ENCODE measurements at regions not wholly inside any gene's neighbourhood (a gene's known extent, or its start where the extent isn't known, plus 50 kb on each side); places are given as distances from the start of the nearest gene placed in this dataset.

- no peak for DNase-seq
Observed at GRCh38 chr16:80171199-80171598, 369.6 kb upstream of the DYNLRB2 start.

GRCh38 chr16:80167657-80168390 lies 373.0 kb upstream of the DYNLRB2 start:
- no peak for DNase-seq

- no peak for DNase-seq
Observed at GRCh38 chr16:80166082-80166481, 374.7 kb upstream of the DYNLRB2 start.

GRCh38 chr16:80164966-80165550 lies 375.7 kb upstream of the DYNLRB2 start:
- DNase-seq, result no peak

GRCh38 chr16:80163339-80163738 lies 377.5 kb upstream of the DYNLRB2 start:
- DNase-seq, result no peak

GRCh38 chr16:80161799-80162739 lies 378.7 kb upstream of the DYNLRB2 start:
- no peak for DNase-seq

- no peak for DNase-seq
Observed at GRCh38 chr16:80158766-80159165, 382.0 kb upstream of the DYNLRB2 start.

- no peak for DNase-seq
Observed at GRCh38 chr16:80151722-80152111, 389.1 kb upstream of the DYNLRB2 start.

GRCh38 chr16:80150978-80151721 lies 389.6 kb upstream of the DYNLRB2 start:
- no peak for DNase-seq

- no peak for DNase-seq
Observed at GRCh38 chr16:80148826-80149225, 392.0 kb upstream of the DYNLRB2 start.

GRCh38 chr16:80147026-80147655 lies 393.7 kb upstream of the DYNLRB2 start:
- DNase-seq, result no peak

- DNase-seq, result no peak
Observed at GRCh38 chr16:80144191-80144590, 396.6 kb upstream of the DYNLRB2 start.

- DNase-seq, result no peak
Observed at GRCh38 chr16:80142940-80143339, 397.9 kb upstream of the DYNLRB2 start.

GRCh38 chr16:80142281-80142680 lies 398.5 kb upstream of the DYNLRB2 start:
- DNase-seq, result no peak

GRCh38 chr16:80129791-80130190 lies 411.0 kb upstream of the DYNLRB2 start:
- DNase-seq, result no peak

- no peak for DNase-seq
Observed at GRCh38 chr16:80125677-80126076, 415.1 kb upstream of the DYNLRB2 start.

- DNase-seq, result no peak
Observed at GRCh38 chr16:80123189-80123588, 417.6 kb upstream of the DYNLRB2 start.

- DNase-seq, result no peak
Observed at GRCh38 chr16:80122115-80122514, 418.7 kb upstream of the DYNLRB2 start.

GRCh38 chr16:80121522-80121909 lies 419.3 kb upstream of the DYNLRB2 start:
- no peak for DNase-seq

GRCh38 chr16:80120899-80121521 lies 419.8 kb upstream of the DYNLRB2 start:
- no peak for DNase-seq

GRCh38 chr16:80117556-80118130 lies 423.1 kb upstream of the DYNLRB2 start:
- no peak for DNase-seq

- DNase-seq, result no peak
Observed at GRCh38 chr16:80116711-80117110, 424.1 kb upstream of the DYNLRB2 start.
